Retina (tissue), 1 donor: ENCODE measurements at regions not wholly inside any gene's neighbourhood (a gene's known extent, or its start where the extent isn't known, plus 50 kb on each side); places are given as distances from the start of the nearest gene placed in this dataset.

Experiments
- DNase-seq: peaks from one replicate; pipeline ENCODE4 v3.0.0-alpha.2; 2016

GRCh38 chr17:17419166-17419565 is 57.6 kb upstream of the MED9 start:
- no peak for DNase-seq

- no peak for DNase-seq
These were observed 57.2 kb upstream of the MED9 start for GRCh38 chr17:17419631-17420030.

DNA sequence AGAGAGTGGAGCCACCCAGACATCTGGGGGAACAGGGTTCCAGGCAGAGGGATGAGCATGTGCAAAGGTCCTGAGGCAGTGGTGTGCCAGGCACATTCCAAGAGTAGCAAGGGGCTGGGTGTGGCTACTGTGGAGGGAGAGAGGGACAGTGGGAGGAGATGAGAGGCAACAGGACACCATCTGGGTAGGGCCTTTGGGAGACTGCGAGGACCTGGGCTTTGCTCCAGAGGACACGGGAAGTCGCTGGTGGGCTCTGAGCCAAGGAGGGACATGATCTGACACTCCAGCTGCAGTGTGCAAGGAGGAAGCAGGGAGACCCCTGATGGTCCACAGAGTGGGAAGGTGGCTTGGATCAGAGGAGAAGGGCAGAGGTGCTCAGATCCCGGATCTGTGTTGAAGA is 56.7 kb upstream of the MED9 start:
- DNase-seq = no peak

DNA sequence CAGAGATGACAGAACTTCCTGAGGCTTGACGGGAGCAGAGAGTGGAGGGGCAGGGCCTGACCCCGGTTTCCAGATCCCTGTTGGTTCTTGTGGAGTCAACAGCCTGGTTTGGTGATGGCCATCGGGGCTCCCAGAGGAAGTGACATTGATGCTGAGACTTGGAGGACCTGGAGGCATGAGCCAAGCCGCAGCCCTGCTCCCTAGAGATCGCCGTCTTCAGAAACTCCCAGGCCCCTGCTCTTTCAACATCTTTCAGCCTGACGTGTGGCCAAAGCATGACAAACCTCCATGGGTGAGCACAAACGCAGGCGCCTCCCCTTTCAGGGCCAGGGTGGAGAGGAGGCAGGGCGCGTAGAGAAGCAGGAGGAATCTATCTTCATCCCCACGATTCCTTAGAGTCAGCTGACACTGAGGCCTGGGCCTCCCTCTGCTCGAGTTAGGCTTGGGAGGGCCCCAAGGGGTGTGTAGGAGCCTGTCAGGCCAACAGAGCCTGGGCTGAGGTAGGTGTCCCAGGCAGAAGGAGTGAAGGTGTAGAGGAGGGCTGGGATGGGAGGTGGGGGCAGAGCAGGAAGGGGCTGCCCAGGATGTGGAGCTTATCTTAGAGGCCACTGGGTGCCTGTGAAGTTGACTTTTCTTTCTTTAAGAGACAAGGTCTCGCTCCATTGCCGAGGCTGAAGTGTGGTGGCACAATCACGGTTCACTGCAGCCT is 56.1 kb upstream of the MED9 start:
- DNase-seq = no peak

DNA sequence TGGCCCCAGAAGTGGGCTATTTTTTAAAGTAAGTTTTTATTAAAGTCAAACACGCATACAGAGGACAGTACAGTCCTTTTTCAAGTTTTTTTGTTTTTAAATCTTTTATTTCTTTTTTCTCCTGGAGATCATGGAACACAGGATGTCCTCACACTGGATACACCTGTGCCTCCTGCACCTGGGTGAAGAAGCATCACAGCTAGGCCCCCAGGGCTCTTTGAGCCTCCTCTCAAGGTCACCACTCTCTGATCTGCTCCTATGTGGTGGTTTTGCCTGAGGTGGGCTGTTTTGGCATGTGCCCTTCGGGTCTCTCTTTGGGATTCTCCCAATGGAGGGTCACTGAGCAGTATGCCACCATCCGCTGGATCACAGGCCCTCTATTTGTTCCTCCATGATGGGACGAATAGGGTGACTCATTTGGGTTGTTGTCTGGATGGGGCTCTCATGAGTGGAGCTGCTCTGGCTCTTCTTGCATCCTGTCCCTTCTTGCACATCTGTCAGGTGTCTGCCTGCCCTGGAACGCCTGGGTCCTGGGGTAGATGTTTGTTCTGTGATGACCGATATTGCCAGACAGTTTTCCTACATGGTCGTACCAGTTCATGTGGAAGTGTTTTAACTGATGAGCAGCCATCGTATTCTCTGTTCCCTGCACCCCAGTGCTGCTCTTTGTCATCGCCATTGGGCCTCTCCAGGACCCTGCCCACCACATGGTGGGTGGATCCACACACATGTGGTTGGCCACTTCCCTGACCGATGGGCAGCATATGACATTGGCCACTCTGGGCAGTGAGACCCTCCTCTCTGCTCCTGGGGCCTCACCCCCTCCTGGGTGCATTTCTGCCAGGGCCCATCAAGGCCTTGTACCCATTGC is 55.2 kb upstream of the MED9 start:
- no peak for DNase-seq

DNA sequence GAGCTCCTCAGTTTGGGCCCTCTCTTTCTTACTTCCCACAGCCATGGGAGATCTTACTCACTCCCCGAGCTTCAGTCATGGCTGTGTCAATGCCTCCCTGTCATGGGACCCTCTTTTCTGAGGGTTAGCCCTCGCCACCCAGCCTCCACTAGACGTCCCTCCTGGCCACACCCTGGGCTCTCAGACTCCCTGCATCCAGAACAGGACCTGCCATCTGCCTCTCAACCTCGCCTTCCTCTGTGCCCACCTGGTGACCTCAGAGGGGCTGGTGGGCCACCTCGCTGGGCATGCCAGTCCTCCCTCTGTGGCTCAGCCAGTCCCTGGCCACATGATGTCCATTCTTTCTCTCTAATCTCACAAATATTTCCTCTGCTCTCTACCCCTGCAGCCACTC is 54.6 kb upstream of the MED9 start:
- no peak for DNase-seq

- no peak for DNase-seq
These were observed 54.2 kb upstream of the MED9 start for GRCh38 chr17:17422641-17423040.

GRCh38 chr17:17423656-17424055 is 53.1 kb upstream of the MED9 start:
- DNase-seq = no peak

DNA sequence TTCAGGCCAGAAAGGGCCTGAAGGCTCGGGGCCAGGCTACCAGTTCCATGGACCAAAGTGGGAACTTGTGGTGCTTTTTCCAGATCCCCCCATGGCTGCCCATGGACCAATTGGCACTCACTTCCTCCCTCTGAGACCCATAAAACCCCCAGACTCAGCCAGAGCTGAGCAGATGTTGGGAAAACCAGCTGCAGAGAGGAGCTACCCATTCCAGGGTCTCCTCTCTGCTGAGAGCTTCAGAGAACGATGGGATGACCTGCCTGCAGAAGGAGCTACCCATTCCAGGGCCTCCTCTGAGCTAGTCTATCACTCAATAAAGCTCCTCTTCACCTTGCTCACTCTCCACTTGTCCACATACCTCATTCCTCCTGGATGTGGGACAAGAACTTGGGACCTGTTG is 52.2 kb upstream of the MED9 start:
- no peak for DNase-seq

DNA sequence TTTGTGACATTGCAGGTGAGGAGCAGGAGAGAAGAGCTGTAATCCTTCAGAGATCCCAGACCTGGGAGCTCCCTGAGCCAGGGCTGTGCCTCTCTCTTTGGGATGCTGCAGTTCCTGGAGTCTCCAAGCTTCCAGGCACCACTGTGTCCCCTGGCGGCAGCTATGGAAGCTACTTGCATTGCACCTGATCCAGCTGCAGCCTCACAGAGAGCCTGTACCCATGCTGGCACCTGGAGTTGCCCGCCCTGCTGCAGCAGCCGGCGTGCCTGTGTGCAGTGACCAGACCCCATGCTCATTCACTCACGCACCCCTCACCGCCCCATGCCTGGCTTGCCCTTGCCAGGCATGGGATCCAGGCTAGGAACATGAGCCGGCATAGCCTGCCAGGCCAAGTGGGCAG is 51.8 kb upstream of the MED9 start:
- no peak for DNase-seq

- no peak for DNase-seq
These were observed 51.2 kb upstream of the MED9 start for GRCh38 chr17:17425591-17425990.

DNA sequence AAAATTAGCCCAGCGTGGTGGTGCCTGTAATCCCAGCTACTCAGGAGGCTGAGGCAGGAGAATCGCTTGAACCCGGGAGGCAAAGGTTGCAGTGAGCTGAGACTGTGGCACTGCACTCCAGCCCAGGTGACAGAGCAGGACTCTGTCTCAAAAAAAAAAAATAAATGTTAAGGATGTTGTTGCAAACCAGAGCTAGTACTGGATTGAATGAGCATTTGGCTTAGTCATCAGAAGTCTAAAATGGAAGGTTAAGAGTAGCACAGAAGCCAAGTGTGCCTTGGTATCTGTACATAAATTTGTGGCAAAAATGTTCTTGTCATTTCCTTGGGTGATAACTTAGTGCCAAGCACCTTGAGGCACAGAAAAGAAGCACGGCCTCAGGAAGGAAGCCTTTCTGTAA is 50.6 kb upstream of the MED9 start:
- DNase-seq = no peak
